GM18907 (cell line): ENCODE measurements at regions not wholly inside any gene's neighbourhood (a gene's known extent, or its start where the extent isn't known, plus 50 kb on each side); places are given as distances from the start of the nearest gene placed in this dataset.
"Not testable (repeated sequence)": the region's sequence is repeated elsewhere in the genome, so short reads cannot be mapped to it uniquely, and the experiment has no call there.

Experiments used
- ATAC-seq: cut with Tn5 transposase; IDR thresholded peaks from one replicate; pipeline ENCODE4 v1.9.1; 2021; ENCODE audit warnings: mild to moderate bottlenecking, moderate library complexity; ENCODE audit not compliant: unreplicated experiment

- ATAC-seq: no peak
Measured at GRCh38 chr11:87660926-87661660, 514.1 kb downstream of the RAB38 start.

DNA sequence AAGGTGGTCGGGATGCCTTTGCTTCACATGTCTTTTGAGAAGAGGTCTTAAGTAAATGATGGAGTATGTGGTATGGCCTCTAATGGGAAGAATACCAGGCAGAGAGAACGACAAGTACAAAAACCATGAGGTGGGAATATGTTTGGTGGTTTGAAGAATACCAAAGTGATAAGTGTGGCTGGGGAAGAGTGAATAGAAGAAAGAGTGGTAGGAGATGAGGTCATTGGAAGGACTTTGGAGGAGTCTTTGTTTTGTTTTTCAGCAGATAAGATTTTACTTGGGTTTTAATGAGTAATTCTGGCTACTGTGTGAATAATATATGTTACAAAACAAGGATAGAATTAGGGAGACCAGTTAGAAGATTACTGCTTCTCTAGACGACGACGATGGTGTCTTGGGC lies 515.4 kb downstream of the RAB38 start:
- no peak for ATAC-seq

DNA sequence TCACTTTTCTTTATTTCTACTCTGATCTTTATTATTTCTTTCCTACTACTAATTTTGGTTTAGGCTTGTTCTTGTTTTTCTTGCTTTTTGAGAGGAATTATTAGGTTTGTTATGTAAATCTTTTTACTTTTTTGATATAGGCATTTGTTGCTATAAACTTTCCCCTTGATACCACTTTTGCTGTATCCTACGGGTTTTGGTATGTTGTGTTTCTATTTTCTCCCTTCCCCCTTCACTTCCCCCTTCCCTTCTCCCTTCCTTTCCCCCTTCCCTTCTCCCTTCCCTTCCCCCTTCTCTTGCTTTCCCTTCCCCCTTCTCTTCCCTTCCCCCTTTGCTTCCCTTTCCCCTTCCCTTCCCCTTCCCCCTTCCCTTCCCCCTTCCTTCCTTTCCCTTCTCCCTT lies 529.6 kb downstream of the RAB38 start:
- ATAC-seq: no peak

- ATAC-seq: no peak
Measured at GRCh38 chr11:87639753-87640364, 535.4 kb downstream of the RAB38 start.

GRCh38 chr11:87635001-87635400 lies 540.2 kb downstream of the RAB38 start:
- ATAC-seq: no peak

DNA sequence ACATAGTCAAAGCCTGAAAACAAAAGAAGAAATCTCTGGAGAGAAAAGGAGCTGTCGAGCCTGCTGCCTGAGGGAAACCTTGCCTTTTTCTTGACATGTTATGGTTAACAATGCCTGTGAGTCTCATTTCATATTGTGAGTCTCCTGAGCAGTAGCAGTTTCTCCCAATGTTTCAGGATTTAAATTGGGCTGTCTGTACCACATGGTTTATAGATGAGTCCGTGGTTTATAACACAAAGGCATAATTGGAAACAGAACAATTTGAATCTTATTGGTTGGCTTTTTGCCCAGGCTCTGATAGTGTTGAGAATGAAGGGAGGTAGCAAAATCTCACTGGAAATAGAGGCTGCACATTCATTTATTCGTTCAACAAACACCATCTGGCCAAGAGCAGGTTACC lies 540.9 kb downstream of the RAB38 start:
- ATAC-seq: no peak

DNA sequence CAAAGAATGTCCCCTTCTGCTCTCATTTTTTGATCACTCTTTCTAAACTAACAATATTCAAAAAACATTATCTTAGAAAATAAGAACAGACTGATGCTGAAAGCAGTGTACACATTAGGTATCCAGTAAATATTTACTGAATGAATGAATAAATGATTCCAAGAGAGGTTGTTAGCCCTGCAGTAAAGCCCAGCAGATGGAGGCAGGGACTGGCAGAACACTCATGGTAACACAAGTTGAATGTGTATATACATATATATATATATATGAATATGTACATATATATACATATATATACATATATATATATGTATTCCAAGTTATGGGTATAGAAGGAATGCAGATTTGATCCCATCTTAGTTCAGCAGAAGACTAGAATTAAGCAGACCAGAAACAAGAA lies 546.3 kb downstream of the RAB38 start:
- ATAC-seq: no peak

GRCh38 chr11:87628026-87628580 lies 547.1 kb downstream of the RAB38 start:
- ATAC-seq: no peak

DNA sequence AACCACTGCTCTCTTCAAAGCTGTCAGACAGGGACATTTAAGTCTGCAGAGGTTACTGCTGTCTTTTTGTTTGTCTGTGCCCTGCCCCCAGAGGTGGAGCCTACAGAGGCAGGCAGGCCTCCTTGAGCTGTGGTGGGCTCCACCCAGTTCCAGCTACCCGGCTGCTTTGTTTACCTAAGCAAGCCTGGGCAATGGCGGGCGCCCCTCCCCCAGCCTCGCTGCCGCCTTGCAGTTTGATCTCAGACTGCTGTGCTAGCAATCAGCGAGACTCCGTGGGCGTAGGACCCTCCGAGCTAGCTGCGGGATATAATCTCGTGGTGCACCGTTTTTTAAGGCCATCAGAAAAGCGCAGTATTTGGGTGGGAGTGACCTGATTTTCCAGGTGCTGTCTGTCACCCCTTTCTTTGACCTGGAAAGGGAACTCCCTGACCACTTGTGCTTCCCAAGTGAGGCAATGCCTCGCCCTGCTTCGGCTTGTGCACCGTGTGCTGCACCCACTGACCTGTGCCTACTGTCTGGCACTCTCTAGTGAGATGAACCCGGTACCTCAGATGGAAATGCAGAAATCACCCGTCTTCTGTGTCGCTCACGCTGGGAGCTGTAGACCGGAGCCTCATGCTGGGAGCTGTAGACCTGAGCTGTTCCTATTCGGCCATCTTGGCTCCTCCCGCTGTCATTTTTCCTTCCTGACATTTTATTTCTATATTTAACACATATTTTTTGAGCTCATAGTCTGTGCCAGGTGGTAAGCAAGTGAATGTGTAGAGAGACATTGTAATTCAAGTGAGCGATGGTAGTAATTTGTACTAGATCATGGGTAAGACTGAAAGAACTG lies 551.5 kb downstream of the RAB38 start:
- not testable (repeated sequence) for ATAC-seq

- no peak for ATAC-seq
Measured at GRCh38 chr11:87616511-87616910, 558.7 kb downstream of the RAB38 start.

DNA sequence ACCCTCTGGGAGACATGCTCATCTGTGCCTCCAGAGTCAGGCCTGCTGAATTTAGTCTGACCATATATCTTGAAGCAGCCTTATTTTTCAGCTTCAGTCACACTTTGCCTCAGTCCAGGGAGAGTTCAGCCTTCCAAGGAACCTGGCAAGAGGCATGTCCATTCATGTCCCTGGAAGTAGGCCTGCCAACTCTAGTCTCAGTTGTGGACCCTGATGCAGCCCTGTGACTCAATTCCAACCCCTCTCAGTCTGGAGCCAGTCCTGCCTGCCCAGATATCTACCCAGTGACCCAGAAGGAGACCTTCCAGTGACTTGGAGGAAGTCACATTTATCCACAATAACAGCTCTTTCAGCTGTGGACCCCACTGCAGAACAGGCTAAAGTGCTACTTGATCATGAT lies 566.6 kb downstream of the TMEM135 start:
- ATAC-seq: no peak

DNA sequence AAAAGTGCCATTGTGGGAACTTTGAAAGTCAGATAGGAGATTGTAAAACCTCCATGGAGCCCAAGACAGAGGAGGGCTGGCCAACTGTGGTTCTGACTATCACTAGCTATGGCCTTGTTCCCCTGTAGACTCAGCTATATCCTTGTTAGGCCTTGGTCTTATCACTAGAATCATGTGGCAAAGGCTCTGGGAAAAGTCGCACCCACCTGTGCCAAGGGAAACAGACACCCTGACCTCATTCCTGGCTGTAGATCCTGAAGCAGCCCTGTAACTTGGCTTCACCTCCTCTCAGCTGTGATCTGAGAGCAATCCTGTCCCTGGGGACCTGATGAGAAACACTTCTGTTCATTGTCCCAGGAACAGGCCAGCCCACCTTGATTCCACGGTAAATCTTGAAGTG lies 566.2 kb downstream of the TMEM135 start:
- no peak for ATAC-seq

- no peak for ATAC-seq
Measured at GRCh38 chr11:87602776-87603175, 565.0 kb downstream of the TMEM135 start.

DNA sequence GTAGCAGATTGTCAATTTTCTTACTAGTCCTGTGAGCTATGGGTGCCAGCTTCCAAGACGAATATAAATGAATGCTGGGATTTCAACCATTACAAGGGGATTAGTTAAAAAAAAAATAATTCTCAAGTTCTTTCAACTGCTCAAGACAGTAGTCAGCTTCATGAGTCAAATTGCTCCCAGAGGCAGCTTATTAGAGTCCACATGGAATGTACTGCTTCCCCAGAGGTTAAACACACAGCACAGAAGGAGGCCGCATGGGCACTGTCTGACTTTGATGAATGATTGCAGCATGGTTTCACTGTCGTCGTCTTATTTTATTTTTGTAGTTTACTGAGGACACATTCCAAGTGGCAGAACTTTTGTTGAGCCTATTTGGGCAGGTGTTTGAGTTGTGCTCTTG lies 563.2 kb downstream of the TMEM135 start:
- ATAC-seq: no peak

DNA sequence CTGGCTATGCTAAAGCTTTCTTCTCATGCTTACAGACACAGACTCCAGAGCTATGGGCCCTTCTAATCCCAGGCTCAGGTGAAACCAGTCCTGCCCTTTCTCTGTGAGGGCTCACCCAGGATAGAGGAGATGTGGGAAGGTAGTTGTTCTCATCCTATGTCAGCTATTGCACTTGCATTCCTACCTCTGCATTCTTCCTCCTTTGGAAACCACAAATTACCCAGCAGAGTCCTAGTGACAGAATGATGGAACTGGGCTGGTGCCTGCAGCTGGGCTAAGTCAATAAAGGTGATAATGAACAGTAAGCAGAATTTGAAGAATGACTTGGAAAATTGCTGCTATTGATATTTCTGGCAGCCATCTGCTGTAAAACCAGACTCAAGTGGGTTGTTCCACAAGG lies 560.0 kb downstream of the TMEM135 start:
- no peak for ATAC-seq

DNA sequence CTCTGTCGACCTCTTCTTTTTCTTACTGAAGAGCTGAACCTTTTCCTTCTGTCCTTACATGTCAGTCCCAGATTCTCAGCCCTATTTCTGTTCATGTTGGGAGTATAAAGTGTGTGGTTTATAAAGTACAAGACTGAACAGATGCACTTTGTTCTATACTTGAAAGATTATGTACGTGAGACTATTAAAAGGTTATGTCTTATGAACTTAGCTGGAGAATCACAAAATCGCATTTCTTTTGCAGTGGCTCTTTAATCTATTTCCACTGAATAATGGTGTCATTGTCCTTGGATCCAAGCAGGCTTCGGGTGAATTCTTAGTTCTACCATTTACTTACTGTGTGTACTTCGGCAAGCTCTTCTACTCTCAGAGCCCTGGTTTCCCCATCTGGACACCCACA lies 558.4 kb downstream of the TMEM135 start:
- no peak for ATAC-seq

DNA sequence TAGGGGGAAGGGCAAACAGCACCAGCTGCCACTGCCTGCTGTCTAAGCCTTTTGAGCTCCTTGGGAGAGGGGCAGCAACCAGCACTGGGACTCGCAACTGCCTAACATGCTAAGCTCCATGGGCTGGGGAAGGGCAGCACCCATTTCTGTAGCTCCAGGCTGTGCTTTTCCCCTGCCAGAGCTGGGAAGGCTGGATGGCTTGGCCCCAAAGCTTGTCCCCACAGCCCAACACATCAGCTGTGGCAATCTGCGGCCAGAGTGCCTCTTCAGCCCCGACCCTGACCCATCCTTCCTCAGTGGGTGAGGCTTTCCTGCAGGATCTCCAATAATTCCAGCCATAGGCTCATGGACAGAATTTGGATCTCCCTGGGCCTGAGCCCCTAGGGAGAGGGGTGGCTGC lies 551.3 kb downstream of the TMEM135 start:
- ATAC-seq: no peak

DNA sequence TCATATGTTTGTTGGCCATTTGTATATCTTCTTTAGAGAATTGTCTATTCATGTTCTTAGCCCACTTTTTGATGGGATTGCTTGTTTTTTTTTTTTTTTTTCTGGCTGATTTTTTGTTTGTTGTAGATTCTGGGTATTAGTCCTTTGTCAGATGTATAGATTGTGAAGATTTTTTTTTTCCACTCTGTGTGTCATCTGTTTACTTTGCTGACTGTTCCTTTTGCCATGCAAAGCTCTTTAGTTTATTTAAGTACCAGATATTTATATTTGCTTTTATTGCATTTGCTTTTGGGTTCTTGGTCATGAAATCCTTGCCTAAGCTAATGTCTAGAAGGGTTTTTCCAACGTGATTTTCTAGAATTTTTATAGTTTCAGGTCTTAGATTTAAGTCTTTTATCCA lies 547.9 kb downstream of the TMEM135 start:
- not testable (repeated sequence) for ATAC-seq

- ATAC-seq: no peak
Measured at GRCh38 chr11:87583931-87584330, 546.2 kb downstream of the TMEM135 start.

- ATAC-seq: no peak
Measured at GRCh38 chr11:87575088-87575487, 537.4 kb downstream of the TMEM135 start.

GRCh38 chr11:87574193-87574592 lies 536.5 kb downstream of the TMEM135 start:
- ATAC-seq: no peak

DNA sequence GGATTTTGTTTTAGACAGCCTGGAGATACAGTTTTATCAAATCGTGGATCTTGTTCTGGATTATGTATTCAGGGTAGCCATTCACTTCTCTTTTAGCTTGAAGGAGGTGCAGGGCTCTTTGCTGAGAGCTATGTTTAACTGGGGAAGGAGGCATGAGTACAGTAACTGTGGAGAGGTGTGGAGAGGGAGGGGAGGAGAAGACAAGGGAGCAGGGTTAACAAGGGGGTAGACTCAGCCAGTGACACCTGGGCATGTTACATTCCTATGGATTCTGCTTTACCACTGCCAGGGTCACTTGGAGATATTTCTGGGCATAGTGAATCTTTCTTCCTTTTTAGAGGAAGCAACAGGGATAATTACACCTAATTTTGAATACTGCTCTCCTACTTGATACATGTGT lies 536.0 kb downstream of the TMEM135 start:
- no peak for ATAC-seq
